ENCODE measurements at regions not wholly inside any gene's neighbourhood (a gene's known extent, or its start where the extent isn't known, plus 50 kb on each side); places are given as distances from the start of the nearest gene placed in this dataset.

- TF ChIP-seq ATF3 (CRISPR knock-in tag; conservative IDR thresholded peaks at IDR 0.05) (no peak), FOXK1 (CRISPR knock-in tag; IDR thresholded peaks at IDR 0.05) (no peak), CTCF (IDR thresholded peaks at IDR 0.05) (no peak), CBFB (CRISPR knock-in tag; IDR thresholded peaks at IDR 0.05; ENCODE audit: low read depth) (no peak), NFE2L1 (CRISPR knock-in tag; IDR thresholded peaks at IDR 0.05) (no peak), ZNF416 (CRISPR knock-in tag; IDR thresholded peaks at IDR 0.05) (no peak), NR1H2 (CRISPR knock-in tag; IDR thresholded peaks at IDR 0.05) (no peak), ELF4 (CRISPR knock-in tag; IDR thresholded peaks at IDR 0.05; ENCODE audit: low read depth) (no peak)
These were observed 60.0 kb upstream of the MKLN1 start for GRCh38 chr7:131267631-131268030.

Data from WTC11 (cell line).